Dermis microvascular lymphatic vessel endothelial cell (primary cell): ENCODE measurements at regions not wholly inside any gene's neighbourhood (a gene's known extent, or its start where the extent isn't known, plus 50 kb on each side); places are given as distances from the start of the nearest gene placed in this dataset.

Experiments used
- DNase-seq, 2 donors: peaks; one replicate each; pipeline versions ENCODE4 v3.0.0 to v3.0.0-alpha.2; 2010; ENCODE audit warnings: low read depth in 2 of 2

DNA sequence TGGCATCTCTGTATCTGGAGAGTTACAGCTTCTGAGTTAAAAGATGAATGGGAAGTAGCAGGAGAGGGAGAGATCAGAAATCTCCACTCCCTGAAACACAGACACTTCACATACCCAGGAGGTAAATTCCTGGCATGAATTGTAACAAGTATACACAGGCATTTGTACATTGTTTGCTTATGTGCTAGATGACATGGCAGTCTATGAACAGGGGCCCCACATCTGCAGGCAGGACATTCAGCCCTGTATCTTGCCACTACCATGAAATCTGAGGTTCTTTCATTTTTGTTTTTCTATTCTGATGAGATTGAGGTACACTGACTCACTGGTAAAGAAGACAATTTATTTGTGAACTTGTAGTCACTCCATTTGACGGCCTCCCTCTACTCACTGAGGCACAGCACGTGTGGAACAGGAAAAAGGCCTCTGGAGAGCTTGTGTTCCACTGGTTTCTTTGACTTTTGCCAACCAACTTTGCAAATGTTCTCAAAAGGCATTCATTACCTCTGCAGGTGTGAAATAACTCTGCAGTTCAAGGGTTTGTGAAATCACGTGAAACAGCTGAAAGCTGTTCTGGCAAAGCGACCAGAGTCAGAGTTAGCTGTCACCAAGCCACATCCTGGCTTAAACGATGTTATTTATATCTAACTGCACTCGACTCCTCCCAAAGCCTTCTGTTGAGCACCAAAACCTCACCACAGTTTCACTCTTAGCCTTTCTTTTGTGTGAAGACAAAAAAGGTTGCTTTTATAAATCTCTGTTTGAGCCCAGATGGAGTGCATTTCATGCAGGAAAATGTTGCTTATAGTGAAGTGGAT, 401.3 kb upstream of the CFAP20DC start:
- DNase-seq = no peak

DNA sequence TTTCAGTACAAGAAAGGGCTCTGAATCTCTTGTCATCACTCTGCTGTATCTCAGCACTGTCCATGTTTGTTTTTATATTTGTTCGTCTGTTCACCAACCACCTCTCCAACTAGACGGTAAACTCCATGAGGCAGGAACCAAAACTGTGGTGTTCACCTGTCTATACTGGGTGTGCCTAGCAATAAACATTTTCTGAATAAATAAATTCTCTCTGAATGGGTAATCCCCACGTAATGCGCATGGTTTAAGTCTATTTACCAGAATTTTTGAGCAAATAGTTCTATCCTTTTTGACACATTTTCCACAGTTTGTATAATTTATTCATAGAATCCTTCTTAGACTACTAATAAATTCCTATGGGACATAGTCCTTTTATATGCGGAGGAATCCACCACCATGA, 400.6 kb upstream of the CFAP20DC start:
- no peak for DNase-seq

DNA sequence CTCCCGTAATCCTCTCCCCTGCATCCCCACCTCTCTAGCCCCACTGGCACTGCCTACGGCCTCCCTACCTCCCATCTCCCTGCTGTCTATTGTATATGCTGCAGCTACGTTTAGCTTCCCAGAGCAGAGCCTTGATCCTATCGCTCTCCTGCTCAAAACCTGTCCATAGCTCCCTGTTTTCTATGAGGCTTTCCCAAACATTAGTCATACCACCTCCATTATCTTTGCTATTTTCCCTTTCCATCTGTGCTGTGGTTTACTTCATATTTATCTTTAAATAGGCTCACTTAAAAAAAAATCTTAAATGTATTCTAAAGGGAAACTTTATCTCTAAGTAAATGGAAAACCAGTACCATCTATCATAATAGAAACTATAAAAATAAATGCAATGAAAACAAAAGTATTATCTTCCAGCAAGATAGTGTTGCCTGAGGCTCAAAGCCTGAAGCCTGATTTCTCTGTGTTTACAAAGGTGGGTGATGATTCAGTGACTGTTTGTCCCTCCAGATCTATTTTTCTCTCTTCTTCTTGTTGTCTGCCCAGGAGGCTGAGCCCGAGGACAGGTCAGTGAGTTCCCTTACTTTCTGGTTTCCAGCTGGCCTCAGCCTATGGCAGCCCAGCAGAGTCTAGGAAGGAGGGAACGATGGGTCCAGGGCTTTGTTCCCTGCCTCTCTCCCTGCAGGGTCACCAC, 397.1 kb upstream of the CFAP20DC start:
- DNase-seq = no peak

DNA sequence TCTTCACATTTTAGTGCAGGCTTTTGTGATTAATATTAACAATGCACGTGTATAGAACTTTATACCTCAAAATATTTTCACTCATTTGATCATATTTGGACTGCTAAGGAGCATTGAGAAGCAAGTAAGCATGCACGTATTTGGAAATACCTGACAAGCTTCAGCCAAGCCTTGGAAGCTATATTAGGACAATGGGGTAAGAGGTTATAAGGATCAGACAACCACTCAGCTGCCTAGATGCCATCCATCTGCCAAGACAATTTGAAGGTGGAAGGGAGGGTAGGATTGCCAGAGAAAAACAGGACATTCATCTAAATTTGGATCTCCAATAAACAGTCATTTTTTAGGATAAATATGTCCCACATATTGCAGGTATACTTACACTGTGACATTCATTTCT, 394.9 kb upstream of the CFAP20DC start:
- DNase-seq = no peak

DNA sequence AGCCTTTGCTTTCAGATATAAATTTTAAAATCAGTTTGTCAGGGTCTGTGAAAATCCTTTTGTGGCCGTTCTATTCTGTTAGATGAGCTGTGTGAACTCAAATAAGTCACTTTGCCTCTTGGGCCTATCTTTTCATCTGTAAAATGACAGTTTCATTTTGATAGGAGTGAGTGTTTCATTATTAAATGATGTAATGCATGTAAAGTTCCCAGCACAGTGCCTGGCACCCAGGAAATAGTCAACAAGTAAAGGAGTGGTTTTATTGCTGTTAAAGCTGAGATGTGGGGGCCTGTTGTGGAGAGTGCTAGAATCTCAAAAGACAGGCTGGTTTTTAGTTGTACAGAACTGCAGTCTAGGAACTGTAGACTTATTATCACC, 394.5 kb upstream of the CFAP20DC start:
- no peak for DNase-seq

DNA sequence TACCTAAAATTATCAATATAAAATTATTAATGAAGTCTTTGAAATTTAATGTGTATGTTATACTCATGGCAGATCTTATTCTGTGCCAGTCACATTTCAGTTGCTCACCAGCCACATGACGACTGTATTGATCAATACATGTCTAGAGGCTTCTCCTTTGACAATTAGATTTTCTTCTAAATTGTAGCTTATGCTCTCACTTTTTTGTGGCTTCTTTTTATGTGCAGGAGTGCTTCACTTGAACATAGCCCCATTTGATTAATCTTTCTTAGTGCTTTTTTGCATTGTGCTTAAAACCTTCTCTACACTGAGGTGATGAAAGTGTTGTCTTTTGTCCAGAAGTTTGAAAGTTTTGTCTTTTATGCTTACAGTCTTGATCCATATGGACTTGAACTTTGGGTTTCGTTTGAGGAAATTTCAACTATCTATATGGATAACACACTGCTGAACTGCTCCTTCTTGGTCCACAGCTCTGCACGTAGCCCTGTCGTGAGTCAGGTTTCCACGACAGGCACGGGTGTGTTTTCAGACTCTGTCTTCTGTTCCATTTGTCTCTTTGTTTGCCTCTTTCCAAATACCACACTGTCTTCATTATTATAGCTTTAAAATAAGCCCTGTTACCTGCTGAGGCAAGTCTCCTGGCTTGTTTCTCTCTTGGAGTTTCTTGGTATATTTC, 393.9 kb upstream of the CFAP20DC start:
- no peak for DNase-seq

DNA sequence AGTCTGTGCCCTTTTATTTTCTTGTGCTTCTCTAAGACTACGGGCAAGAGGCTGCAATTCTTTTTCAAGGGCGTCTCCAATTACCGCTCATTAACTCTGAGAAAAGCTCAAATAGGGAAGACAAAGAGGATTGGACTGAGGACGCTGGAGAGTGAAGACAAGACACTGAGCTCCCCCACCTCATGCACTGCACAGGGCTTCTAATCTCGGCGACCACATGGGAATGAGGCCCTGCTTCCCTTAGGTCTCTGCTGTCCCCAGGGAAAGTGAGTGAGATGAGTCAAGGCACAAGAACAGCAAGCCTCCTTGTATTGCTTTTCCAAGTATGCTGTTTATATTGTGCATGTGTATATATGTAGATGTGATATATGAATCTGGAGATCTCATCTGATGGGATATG, 392.2 kb upstream of the CFAP20DC start:
- no peak for DNase-seq

DNA sequence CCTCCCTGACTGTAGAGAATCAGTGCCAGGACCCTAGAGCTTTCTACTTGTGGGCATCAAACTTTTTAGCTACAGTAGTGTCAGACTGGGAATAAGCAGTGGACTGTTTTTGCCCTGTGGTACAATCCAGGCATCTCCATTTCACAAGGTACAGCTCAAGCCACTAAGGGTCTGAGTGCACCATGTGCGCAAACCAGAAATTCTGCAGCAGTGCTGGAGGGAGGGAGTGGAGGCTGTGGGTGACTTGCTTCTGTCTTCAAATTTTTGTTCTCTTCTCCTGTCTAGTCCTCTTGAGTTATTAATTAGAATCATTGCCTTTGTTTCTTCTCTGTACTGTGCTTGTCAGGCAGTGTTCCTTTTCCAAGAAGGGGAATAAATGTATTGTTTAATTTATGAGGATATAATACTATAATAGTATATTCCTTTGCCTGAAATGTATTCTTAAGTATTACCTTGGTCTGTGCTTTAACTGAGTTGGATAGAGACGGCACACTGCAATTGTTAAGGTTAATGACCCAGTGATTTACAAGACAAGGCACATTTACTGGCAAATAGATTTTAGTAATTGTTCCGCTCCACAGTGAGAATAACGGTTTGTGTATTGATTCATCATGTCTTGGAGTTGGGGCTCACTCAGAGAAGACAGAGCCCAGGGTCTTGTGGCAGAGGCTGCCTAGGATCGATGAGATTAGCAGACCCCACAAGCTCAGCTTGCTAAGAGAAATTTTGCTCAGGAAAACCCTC, 390.6 kb upstream of the CFAP20DC start:
- no peak for DNase-seq

DNA sequence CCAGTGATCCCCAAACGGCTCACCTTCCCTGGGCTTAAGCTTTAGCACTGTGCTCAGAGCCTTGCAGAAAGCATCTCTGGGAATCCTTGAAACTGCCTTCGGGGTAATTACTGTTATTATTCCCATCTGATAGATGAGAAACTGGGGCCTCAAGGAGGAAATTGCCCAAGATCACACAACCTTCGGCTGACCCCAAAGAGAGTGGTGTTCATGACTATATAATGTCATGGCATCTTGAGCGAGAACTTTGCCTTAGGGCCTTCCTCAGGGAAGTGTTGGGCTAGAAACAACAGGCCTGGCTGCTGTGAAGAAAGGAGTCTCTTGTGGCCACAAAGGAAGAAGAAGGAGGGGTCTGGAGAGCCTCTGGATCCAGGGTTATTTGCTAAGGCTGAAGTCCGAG, 388.7 kb upstream of the CFAP20DC start:
- no peak for DNase-seq

DNA sequence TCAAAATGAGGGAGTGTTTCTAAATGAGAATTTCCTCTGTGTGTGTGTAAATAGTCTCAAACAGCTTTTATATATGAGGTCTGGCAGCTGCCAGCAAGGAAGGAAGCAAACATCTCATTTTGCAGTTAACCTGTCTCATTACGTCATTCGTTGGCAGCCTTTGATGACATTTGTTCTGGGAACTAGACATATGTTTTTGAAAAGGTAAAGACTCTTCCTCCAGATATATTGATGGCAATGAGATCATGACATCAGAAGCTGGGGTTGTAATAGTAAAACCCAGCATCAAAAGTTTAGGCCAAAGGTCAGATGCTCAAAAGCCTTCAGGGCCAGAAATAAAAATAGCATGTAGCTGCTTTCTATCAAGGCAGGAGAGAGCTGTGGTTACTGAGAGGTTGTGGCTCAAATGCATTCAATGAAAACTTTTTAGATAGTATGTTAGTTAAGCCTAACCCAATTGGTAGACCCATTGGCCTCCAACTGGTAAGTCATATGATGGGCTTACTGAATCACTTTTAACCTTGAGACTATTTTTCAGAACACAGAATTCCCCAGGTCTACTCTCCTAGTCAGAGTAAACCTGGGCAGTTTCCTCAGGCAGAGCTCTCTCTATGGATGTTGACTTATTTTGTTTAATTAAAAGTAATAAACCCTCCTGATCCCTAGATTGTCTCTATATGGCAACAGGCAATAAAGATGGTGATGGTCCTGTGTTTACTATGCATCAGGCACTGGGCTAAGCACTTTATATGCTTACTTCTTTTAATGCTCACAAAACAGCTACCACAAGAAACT, 386.5 kb upstream of the CFAP20DC start:
- no peak for DNase-seq

DNA sequence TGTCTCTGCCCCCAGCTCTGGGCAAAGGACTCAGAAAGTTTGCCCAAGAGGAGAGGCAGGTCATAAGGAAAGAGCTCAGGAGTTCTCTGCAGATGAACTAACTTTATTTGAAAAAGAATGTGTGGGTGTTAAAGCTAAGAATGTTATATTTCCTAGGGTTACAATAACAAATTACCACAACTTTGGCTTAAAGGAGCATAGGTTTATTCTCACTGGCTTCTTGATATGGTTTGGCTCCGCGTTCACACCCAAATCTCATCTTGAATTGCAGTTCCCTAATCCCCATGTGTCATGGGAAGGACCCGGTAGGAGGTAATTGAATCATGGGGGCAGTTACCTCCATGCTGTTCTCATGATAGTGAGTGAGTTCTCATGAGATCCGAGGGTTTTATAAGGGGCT, 383.7 kb upstream of the CFAP20DC start:
- DNase-seq = no peak

DNA sequence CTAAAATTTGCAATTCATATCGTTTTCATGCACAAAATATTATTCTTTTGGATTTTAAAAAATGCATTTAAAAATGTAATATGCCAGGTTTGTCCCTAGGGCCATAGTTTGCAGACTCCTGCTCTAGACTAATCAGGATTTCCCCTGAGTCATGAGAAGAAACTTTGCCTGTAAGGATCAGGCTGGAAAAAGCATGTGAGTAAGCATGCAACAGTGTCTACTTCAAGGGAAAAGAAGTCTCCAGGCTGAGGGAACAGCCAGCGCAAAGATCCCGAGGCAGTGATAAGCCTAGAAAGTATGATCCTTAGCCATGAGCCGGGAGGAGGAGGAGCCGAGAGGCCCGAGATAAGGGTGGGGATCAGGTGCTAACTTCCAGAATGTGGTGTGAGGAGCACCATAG, 382.8 kb upstream of the CFAP20DC start:
- no peak for DNase-seq

DNA sequence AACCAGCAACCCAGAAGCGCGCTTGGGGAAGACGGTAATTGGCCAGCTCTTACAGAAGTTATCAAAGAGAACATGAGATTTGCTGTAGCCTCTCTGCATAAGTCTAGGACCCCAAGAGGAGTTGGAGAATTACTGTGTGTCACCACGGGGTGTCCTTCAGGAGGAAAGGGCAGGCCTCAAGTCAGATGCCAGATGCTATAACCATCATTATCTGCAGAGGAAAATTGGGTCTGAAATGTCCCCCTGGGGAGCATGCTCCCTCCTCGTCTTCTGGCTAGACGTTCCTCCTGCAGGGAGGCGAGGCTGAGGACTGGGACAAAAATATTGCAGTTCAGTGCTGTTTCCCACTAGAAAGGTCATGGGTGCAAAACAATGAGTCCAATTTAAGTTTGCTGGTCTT, 380.5 kb upstream of the CFAP20DC start:
- no peak for DNase-seq

DNA sequence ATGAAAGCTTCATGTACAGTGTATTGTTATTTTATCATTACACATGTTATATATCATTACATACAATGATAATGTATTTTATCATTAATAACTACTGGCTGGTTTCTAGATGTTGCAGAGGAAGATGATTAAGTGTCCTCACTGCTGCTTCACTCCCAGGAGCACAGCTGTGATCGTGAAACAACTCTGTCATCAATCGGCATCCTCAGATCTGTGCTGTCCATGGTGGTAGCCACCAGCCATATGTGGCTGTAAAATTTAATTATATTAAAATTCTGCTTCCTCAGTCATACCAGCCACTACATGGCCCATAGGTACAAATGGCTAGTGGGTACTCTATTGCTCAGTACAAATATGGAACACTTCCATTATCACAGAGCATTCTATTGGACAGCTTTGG, 379.4 kb upstream of the CFAP20DC start:
- no peak for DNase-seq

DNA sequence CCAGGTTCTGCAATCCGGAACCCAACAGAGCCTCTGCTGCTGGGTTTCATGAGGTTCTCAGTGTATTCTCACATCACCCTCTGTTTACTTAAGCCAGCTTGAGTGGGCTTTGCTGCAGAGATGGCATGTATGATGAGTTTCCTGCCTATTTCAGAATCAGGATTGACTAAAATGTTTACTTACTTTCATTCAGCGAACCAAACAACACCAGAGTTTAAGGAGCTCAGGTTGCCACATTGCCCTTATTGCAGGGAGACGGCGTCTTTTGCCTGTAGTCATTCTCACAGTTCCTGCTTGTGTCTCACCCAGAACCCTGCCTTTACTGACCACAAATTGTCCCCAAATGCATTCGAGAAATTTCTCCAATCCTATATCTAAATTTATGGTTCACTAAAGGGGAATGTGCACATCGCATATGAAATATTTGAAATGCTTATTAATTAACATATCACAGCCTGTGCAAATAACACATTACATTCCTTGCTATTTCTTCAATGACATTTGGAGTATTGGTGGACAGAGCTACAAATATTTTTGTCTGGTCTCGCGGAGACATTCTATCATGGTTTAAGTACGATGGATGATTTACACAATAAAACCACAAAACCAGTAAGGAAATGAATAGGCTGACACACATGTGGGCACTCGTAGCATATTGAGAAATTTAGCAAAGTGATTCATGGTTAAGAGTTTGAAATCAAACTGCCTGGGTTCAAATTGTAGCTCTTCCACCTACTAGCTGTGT, 377.2 kb upstream of the CFAP20DC start:
- no peak for DNase-seq

DNA sequence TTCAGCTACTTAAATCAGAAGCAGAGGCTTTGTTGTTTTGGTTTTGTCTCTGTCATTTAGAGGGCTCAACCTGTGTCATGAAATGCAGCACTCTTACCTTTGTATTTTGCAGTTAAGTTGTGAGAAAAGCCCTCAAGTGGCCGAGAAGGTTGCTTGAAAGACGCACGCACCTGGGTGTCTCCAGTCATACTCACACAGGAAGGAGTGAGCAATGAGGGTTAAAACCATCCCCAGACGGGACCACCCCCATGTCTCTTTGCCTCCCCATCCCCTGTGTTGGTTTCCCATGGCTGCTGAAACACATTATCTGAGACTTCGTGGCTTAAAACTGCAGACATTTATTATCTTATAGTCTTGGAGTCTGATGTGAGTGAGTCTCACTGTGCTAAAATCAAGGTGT, 376.1 kb upstream of the CFAP20DC start:
- DNase-seq = no peak

DNA sequence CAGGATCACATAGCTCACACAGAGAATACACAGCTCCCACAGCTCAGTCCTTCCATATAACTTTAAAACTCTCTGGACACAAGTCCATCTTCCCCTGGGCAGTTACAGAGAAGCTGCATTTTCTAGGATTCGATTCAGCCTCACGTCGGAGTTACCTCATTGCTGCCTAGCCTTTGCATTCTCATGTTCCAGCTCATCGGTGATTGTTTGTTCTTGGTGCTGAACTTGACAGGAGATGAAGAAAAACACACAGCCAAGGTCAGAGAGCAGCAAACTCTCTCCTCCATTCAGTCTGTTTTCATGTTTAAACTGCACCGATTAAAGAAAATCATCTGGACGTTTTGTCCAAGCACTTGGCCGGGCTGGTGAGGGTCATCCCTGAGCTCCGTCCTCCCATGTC, 375.5 kb upstream of the CFAP20DC start:
- no peak for DNase-seq

DNA sequence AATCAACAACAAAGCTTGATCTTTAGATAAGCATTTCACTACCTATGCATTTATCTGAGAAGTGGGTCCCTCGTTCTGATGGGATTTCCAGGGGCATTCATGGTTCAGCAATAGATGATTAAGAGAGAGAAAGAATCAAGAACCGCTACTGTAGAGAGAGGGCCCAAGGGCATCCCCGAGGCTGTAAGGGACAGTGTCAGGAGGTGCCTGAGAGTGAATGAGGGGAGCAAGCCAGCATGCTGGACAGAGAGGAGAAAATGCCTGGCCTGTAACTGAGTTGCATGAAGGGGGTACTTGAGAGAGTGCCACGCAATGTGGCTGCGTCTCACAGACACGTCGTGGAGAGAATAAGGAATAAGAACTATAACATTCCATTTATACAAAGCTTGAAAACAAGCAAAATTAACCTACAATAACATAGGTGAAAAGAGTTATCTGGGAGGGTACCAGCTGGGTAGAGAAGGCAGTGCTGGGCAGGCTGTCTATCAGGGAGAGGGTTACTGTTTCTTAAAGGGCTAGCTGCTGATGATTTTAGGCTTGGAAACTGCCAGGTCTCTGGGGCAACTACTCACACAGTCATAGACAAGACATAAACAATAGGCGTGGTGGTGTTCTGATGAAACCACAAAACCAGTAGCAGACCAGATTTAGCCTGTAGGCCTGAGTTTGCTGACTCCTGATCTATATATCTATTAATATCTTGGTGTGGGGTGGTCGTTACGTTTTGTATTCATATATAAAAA, 374.6 kb upstream of the CFAP20DC start:
- DNase-seq = no peak

DNA sequence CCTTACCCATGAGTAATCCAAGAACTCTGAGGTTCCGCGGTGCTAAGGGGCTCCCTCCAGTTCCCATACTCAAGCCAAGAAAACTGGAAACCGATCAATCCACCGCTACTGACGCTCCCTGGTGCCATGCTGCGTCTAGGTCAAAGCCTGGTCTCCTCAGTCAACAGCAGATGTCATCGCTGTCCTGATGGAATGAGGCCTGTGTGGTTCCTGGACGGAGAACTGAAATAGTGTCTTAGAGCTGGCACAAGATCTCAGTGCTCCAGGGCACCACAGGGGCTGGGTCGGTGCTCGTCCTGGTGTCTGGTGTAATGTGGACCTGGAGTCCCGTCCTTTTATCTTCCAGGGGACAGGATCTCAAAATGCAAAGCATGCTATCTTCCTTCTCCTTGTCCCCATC, 373.9 kb upstream of the CFAP20DC start:
- DNase-seq = no peak

DNA sequence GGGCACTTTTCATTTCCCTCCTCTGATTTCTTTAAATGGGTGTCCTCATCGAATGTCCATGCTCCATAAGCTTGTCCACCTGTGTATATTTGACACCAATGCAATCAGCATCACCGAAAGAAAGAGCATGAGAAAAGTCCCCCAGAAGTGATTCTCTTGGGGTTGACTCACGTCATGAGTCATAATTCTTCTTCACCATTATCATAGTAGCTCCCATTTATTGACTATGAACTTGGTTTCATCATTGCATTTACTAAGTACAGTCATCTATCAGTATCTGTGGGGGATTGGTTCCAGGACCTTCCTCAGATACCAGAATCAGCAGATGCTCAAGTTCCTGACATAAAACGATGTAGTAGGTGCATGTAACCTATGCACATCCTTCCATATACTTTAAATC, 372.5 kb upstream of the CFAP20DC start:
- no peak for DNase-seq
